Naive thymus-derived CD4-positive, alpha-beta T cell (primary cell): ENCODE measurements at regions not wholly inside any gene's neighbourhood (a gene's known extent, or its start where the extent isn't known, plus 50 kb on each side); places are given as distances from the start of the nearest gene placed in this dataset.

Experiments
- ATAC-seq: fragments of 150-1000 bp; cut with Tn5 transposase; 2 replicates; pipeline ENCODE4 v1.10.0; 2021; ENCODE audit warnings: mild to moderate bottlenecking, moderate library complexity
- CTCF ChIA-PET: fragments of 350-600 bp; sonication (Branson Sonifier 250); formaldehyde crosslinking; loops from one replicate; lab custom pipeline; 2021; ENCODE audit warnings: antibody characterized with exemption; lab: Charles Lee
- POLR2A ChIA-PET: fragments of 350-600 bp; sonication (Branson Sonifier 250); formaldehyde crosslinking; loops from one replicate; lab custom pipeline; 2021; ENCODE audit warnings: antibody characterized with exemption, inconsistent platforms; lab: Charles Lee
- DNase-seq, 9 donors: peaks; one replicate each; pipeline versions ENCODE4 v3.0.0 to v3.0.0-alpha.2; 2020 to 2022; ENCODE audit warnings: mixed read lengths in 1 of 9
- H3K27ac ChIP-seq: one replicate; pipeline ENCODE4 v1.7.0; 2013; ENCODE audit warnings: mild to moderate bottlenecking, low read depth, low read length, moderate library complexity
- H3K27me3 ChIP-seq, 2 donors: one replicate each; pipeline ENCODE4 v1.7.0; 2013; ENCODE audit warnings: low read length in 2 of 2, mild to moderate bottlenecking in 2 of 2, moderate library complexity in 2 of 2; ENCODE audit not compliant: control insufficient read depth in 2 of 2, insufficient read depth in 2 of 2
- H3K36me3 ChIP-seq, 3 experiments: 1 replicate in 2 of 3; 2 replicates in 1 of 3; pipeline ENCODE4 v1.7.0; 2013; ENCODE audit warnings: low read length in 3 of 3, mild to moderate bottlenecking in 3 of 3, moderate library complexity in 1 of 3; ENCODE audit not compliant: insufficient read depth in 3 of 3, control insufficient read depth in 2 of 3
- H3K4me1 ChIP-seq, 2 donors: one replicate each; pipeline ENCODE4 v1.7.0; 2013; ENCODE audit warnings: low read length in 2 of 2, mild to moderate bottlenecking in 2 of 2, moderate library complexity in 1 of 2; ENCODE audit not compliant: control insufficient read depth in 2 of 2, insufficient read depth in 2 of 2
- H3K4me3 ChIP-seq: 2 replicates; pipeline ENCODE4 v1.7.0; 2013; ENCODE audit warnings: mild to moderate bottlenecking, low read length
- H3K9me3 ChIP-seq, 3 experiments: 1 replicate in 2 of 3; 2 replicates in 1 of 3; pipeline ENCODE4 v1.7.0; 2013; ENCODE audit warnings: low read length in 3 of 3; ENCODE audit not compliant: control insufficient read depth in 2 of 3
- H3K27ac Mint-ChIP-seq, 9 donors: one replicate each; pipeline ENCODE4 v1.8.0; 2020 to 2022; ENCODE audit warnings: mixed read lengths in 9 of 9, mild to moderate bottlenecking in 8 of 9, moderate library complexity in 5 of 9, inconsistent platforms in 2 of 9
- H3K27me3 Mint-ChIP-seq, 5 donors: one replicate each; pipeline ENCODE4 v1.8.0; 2021 to 2022; ENCODE audit warnings: mixed read lengths in 5 of 5, mild to moderate bottlenecking in 1 of 5
- H3K36me3 Mint-ChIP-seq, 5 donors: one replicate each; pipeline ENCODE4 v1.8.0; 2020 to 2022; ENCODE audit warnings: mixed read lengths in 5 of 5, mild to moderate bottlenecking in 3 of 5, inconsistent platforms in 1 of 5
- H3K4me1 Mint-ChIP-seq, 7 donors: one replicate each; pipeline ENCODE4 v1.8.0; 2020 to 2022; ENCODE audit warnings: mixed read lengths in 7 of 7, mild to moderate bottlenecking in 3 of 7, inconsistent platforms in 1 of 7
- H3K4me3 Mint-ChIP-seq, 10 donors: one replicate each; pipeline ENCODE4 v1.8.0; 2020 to 2022; ENCODE audit warnings: mild to moderate bottlenecking in 10 of 10, mixed read lengths in 10 of 10, moderate library complexity in 6 of 10, inconsistent platforms in 2 of 10
- H3K9me3 Mint-ChIP-seq, 11 donors: one replicate each; pipeline ENCODE4 v1.8.0; 2020 to 2022; ENCODE audit warnings: mixed read lengths in 11 of 11, mild to moderate bottlenecking in 4 of 11, inconsistent platforms in 1 of 11, moderate library complexity in 1 of 11
- intact Hi-C, 2 donors: fragments of 100-400 bp; cut with micrococcal nuclease; formaldehyde crosslinking; loops; one replicate each; pipeline ENCODE4 v1.15.1; 2023

GRCh38 chr2:54402350-54402749 is 53.8 kb upstream of the SPTBN1 start:
- Histone ChIP-seq H3K9me3 (no peaks in the 10 kb centered on the region), H3K4me1 (no peaks in the 10 kb centered on the region), H3K27me3 (no peaks in the 10 kb centered on the region), H3K36me3 (no peaks in the 10 kb centered on the region), H3K27ac (no peak overlapping the region), H3K4me3 (no peak overlapping the region)
- no peak overlapping the region for H3K4me3 Mint-ChIP-seq
- intact Hi-C loops, result no loop called here
- H3K27me3 Mint-ChIP-seq, result peaks cover 0 to 7% (median 0%) of the 10 kb centered on the region in 5 donors
- no peaks in the 10 kb centered on the region for H3K9me3 Mint-ChIP-seq
- ATAC-seq, result no peak
- no peaks in the 10 kb centered on the region for H3K36me3 Mint-ChIP-seq
- peaks cover 0 to 5% (median 3%) of the 10 kb centered on the region in 7 donors for H3K4me1 Mint-ChIP-seq
- no peak overlapping the region for H3K27ac Mint-ChIP-seq
- no peak for DNase-seq
- ChIA-PET POLR2A (no interaction called here), CTCF (no interaction called here)

- Histone ChIP-seq H3K36me3 (no peaks in the 10 kb centered on the region), H3K27ac (no peak overlapping the region), H3K4me1 (no peaks in the 10 kb centered on the region), H3K9me3 (no peaks in the 10 kb centered on the region), H3K27me3 (no peaks in the 10 kb centered on the region), H3K4me3 (no peak overlapping the region)
- Mint-ChIP-seq H3K27ac (no peak overlapping the region), H3K4me3 (no peak overlapping the region), H3K9me3 (no peaks in the 10 kb centered on the region), H3K4me1 (peaks cover 0 to 5% (median 3%) of the 10 kb centered on the region in 7 donors), H3K27me3 (peaks cover 0 to 9% (median 6%) of the 10 kb centered on the region in 5 donors), H3K36me3 (no peaks in the 10 kb centered on the region)
- ChIA-PET POLR2A (no interaction called here), CTCF (no interaction called here)
- DNase-seq (no peak), ATAC-seq (no peak)
- intact Hi-C loops, result no loop called here
Observed at GRCh38 chr2:54403512-54404238, 52.5 kb upstream of the SPTBN1 start.

- Histone ChIP-seq H3K4me3 (no peak overlapping the region), H3K9me3 (no peaks in the 10 kb centered on the region), H3K27me3 (no peaks in the 10 kb centered on the region), H3K4me1 (no peaks in the 10 kb centered on the region), H3K36me3 (no peaks in the 10 kb centered on the region), H3K27ac (no peak overlapping the region)
- ATAC-seq (no peak), DNase-seq (no peak)
- H3K4me1 Mint-ChIP-seq, result peaks cover 0 to 5% (median 3%) of the 10 kb centered on the region in 7 donors
- peaks cover 0 to 12% (median 6%) of the 10 kb centered on the region in 5 donors for H3K27me3 Mint-ChIP-seq
- no peaks in the 10 kb centered on the region for H3K36me3 Mint-ChIP-seq
- intact Hi-C loops, result no loop called here
- no peak overlapping the region for H3K4me3 Mint-ChIP-seq
- H3K9me3 Mint-ChIP-seq, result no peaks in the 10 kb centered on the region
- H3K27ac Mint-ChIP-seq, result no peak overlapping the region
- CTCF ChIA-PET, result no interaction called here
- POLR2A ChIA-PET, result no interaction called here
Observed at GRCh38 chr2:54404270-54404669, 51.9 kb upstream of the SPTBN1 start.

GRCh38 chr2:54406031-54406430 is 50.1 kb upstream of the SPTBN1 start:
- peaks cover 3 to 13% (median 9%) of the 10 kb centered on the region in 5 donors for H3K27me3 Mint-ChIP-seq
- H3K4me3 ChIP-seq, result no peak overlapping the region
- DNase-seq (no peak), ATAC-seq (no peak)
- ChIA-PET POLR2A (no interaction called here), CTCF (no interaction called here)
- no peaks in the 10 kb centered on the region for H3K36me3 Mint-ChIP-seq
- H3K4me1 Mint-ChIP-seq, result peaks cover 0 to 5% (median 3%) of the 10 kb centered on the region in 7 donors
- H3K4me1 ChIP-seq, result no peaks in the 10 kb centered on the region
- peak overlapping the region in 1 of 10 donors; percentile 22 for H3K4me3 Mint-ChIP-seq
- H3K27ac Mint-ChIP-seq, result no peak overlapping the region
- H3K27me3 ChIP-seq, result no peaks in the 10 kb centered on the region
- H3K36me3 ChIP-seq, result no peaks in the 10 kb centered on the region
- H3K27ac ChIP-seq, result no peak overlapping the region
- H3K9me3 ChIP-seq, result no peaks in the 10 kb centered on the region
- no peaks in the 10 kb centered on the region for H3K9me3 Mint-ChIP-seq
- intact Hi-C loops, result no loop called here
